GM18867 (cell line): ENCODE measurements at regions not wholly inside any gene's neighbourhood (a gene's known extent, or its start where the extent isn't known, plus 50 kb on each side); places are given as distances from the start of the nearest gene placed in this dataset.
A peak's percentile ranks its signal among the peaks of the same experiment; 100 is the strongest.

Source experiments
- ATAC-seq: cut with Tn5 transposase; IDR thresholded peaks from one replicate; pipeline ENCODE4 v1.9.1; 2021; ENCODE audit warnings: mild to moderate bottlenecking, moderate library complexity; ENCODE audit not compliant: unreplicated experiment

- ATAC-seq: no peak
Measured at GRCh38 chr1:5661196-5662085, 330.8 kb downstream of the NPHP4 start.

DNA sequence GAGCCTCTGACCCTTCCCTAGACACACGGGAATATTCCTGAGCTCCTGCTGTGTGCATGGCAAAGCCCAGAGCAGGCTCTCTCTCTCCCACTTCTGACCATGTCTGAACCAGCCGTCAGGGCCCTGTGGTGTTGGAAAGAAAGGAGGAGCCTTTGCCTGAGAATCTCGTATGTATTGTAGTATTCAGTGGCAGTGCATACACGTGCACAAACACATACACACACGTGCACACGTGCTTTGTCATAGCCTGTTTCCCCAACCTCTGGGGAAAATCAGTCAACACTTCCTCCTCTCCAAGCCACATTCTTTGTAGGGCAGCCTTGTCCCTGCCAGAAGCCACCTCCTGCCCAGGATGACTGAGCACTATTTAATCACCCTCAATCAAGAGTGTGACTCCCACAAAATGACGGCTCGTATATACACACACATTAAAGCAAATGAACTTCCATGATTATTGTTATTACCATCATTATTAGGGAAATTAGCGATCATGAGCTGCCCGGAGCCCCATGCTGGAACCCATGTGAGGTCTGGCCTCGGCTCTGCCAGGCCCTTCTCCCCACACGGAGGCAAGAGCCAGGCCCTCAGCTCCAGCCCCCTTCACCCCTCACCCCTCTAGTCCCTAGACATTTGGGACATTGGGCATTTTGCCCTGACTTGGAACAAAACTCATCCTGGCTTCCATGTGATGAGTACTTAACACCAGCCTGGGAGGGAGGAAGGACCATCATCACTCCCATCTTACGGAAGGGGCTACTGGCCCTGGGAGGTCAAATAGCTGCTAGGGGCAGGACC, 331.9 kb downstream of the NPHP4 start:
- no peak for ATAC-seq

- ATAC-seq: no peak
Measured at GRCh38 chr1:5659606-5660005, 332.6 kb downstream of the NPHP4 start.

GRCh38 chr1:5658340-5659316, 333.6 kb downstream of the NPHP4 start:
- ATAC-seq: no peak

- no peak for ATAC-seq
Measured at GRCh38 chr1:5651964-5652821, 340.0 kb downstream of the NPHP4 start.

GRCh38 chr1:5651473-5651872, 340.8 kb downstream of the NPHP4 start:
- no peak for ATAC-seq

DNA sequence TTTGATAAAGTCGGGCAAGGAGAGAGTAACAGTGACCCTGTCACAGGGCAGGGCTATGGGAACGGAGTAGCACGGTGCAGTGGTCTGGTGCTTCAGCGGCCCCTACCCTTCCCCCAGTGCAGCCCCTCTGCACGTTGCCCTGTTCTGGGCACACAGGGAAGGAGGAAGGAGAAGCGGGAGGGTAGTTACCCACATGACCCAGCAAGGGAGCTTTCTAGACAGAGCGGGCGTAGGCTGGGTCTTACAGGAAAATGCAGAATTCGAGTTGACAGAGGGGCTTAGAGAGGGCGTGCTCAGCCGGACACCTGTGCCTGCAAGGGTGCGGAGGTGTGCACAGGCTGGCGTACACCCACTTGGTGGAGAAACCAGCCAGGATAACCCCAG, 341.2 kb downstream of the NPHP4 start:
- ATAC-seq: no peak

- ATAC-seq: no peak
Measured at GRCh38 chr1:5650283-5651026, 341.8 kb downstream of the NPHP4 start.

- ATAC-seq: no peak
Measured at GRCh38 chr1:5649795-5650194, 342.4 kb downstream of the NPHP4 start.

GRCh38 chr1:5649166-5649551, 343.1 kb downstream of the NPHP4 start:
- peak; percentile 13 for ATAC-seq

- peak; percentile 65 for ATAC-seq
Measured at GRCh38 chr1:5648410-5649165, 343.6 kb downstream of the NPHP4 start.

DNA sequence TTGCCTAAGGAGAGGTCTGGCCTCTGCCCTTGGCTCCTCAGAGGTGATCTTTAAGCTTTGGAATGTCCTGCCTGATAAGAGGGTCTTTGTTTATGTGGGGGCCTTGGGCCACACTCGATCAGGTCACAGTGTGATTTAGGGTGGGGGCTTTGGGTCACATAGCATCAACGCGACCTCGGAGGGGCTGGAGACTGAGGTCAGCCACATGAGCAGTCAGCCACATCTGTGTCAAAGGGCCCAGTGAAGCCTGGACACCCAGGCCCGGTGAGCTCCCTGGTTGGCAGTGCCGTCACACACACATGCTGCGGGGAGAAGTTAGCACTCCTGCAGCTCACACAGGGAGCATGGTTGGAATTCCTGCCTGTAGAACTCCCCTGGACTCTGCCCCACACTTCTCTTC, 345.0 kb downstream of the NPHP4 start:
- ATAC-seq: no peak

DNA sequence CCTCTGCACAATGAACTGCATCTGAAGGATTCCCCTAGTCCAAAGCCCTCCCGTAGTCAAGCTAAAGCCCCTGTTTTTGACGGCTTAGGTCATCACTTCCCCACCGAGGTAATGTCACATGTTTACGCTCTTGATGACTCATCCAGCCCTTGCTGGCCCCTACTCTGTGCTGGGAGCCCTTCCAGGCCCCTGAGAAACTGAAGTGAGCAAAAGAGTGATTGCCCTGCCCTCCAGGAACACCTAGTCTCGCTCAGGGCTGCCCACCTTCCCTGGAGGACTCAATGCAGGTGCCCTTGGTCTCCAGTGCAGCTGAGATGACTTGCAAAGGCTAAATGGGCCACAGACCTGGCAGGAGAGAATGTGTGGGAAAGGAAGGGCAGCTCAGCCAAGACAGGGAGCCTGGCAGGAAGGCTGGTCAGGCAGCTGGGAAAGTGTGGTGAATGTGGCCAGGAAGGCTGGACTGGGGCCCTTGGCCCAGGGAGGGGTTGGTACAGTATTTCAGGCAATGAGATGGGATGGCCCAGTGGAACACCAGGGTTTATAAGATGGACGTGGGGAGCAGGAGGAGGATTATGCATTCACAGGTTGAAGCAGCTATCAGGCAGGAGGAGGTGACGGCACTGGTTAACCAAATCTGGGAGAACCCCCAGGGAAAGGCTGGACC, 345.6 kb downstream of the NPHP4 start:
- ATAC-seq: no peak

GRCh38 chr1:5645929-5646328, 346.3 kb downstream of the NPHP4 start:
- no peak for ATAC-seq

- ATAC-seq: no peak
Measured at GRCh38 chr1:5645135-5645399, 347.2 kb downstream of the NPHP4 start.

DNA sequence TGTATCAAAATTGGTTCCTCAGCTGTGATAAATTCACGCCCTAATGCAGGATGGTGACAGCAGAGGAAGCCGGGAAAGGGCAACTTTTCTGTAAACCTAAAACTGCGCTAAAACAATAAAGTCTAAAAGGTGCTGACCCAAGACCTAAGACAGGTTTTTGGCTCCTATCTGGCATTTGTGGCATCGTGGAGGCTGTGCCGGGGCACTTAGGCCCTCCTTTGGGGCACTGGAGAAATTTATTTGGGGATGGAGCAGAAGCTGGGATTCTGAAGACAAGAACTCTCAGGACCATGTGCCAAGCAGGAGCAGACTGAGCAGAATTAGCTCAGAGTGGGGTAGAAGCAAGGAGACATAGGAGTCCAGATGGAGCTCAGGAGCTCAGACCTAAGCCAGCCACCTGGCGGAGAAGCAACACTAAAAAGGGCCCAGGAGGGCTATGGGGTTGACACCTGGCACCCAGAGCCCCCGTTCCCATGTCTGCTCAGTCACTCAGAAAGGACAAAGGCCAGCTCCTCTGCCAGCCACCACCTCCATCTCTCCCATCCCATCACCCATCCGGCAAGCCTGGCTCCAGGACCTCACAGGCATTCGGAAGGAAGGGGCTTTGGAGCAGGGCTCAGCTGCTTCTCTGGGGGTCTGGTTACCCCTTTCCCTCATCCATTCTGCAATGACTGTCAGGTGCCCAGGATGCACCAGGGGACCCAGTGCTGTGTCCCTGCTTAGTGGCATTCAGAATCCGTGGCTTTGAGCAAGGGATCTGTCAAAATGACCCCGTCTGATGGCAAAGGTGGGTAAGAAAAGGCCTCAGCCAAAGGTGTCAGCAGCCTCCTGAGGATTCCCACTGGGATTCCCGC, 347.7 kb downstream of the NPHP4 start:
- no peak for ATAC-seq

DNA sequence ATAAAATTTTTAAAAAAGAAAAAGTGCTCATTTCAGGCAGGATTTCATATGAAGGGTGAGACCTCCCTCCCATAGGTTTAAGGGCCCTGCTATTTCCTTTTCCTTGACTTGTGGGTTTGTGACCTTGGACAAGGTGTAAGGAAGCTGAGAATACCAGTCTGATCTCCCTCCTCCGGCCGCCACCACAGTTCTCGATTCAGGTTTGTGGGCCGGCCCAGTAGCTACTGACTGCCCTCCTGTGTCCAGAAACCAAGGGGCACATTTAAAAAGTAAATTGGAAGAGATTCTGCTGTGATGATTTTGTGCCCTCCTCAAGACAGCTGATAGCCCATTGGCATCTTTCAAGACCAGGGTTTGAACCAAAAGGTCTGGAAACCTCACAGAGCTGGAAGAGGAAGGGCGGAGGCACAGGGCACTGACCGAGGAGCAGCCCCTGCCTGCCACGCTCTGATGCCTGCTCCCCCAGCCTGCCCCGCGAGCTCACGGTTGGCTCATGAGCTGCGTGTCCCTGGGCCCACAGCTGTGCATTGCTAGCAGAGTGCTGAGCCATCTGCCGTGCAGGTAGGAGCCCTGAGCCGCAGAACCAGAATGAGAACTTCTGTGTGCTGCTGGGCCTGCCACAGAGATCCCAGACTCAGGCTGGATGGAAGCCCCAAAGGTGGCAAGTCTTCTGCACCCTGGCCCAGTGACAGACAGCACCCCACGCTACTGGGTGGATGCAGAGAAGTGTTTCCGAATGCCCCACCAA, 348.7 kb downstream of the NPHP4 start:
- ATAC-seq: no peak
